ENCODE measurements at regions not wholly inside any gene's neighbourhood (a gene's known extent, or its start where the extent isn't known, plus 50 kb on each side); places are given as distances from the start of the nearest gene placed in this dataset.

GRCh38 chr1:115408533-115408932 is 70.5 kb upstream of the NGF start:
- TF ChIP-seq EP300 (IDR thresholded peaks at IDR 0.05) (no peak), POLR2A (IDR thresholded peaks at IDR 0.05) (no peak)
